Panc1 (cell line): ENCODE measurements at regions not wholly inside any gene's neighbourhood (a gene's known extent, or its start where the extent isn't known, plus 50 kb on each side); places are given as distances from the start of the nearest gene placed in this dataset.

Experiments used
- ATAC-seq: fragments of 200-7000 bp; cut with Tn5 transposase; 2 replicates; pipeline ENCODE4 v1.9.1; 2020; ENCODE audit warnings: mild to moderate bottlenecking, moderate library complexity
- BruUV-seq: library from RNA; stranded (reverse); fragments of 400-500 nt; replicated peaks from 2 replicates; lab custom pipeline; 2021; lab: Mats Ljungman, UMichigan
- CTCF ChIA-PET: fragments of 300-600 bp; sonication (Branson Sonifier 250); formaldehyde crosslinking; loops from one replicate; lab custom pipeline; 2022; ENCODE audit warnings: antibody characterized with exemption; lab: Charles Lee
- POLR2A ChIA-PET: fragments of 300-600 bp; sonication (Branson Sonifier 250); formaldehyde crosslinking; loops from one replicate; lab custom pipeline; 2022; ENCODE audit warnings: antibody characterized with exemption; lab: Charles Lee
- DNase-seq: peaks from one replicate; pipeline ENCODE4 v3.0.0-alpha.2; 2010; ENCODE audit warnings: low read depth, low spot score
- H3K27ac ChIP-seq: 2 replicates; pipeline ENCODE4 v1.5.1; 2011; ENCODE audit warnings: mild to moderate bottlenecking, low read length, inconsistent platforms
- H3K27me3 ChIP-seq: fragments of 200-500 bp; sonication (Bioruptor generic); 2 replicates; pipeline ENCODE4 v1.6.0; 2014; ENCODE audit warnings: low read length, inconsistent platforms; ENCODE audit not compliant: control insufficient read depth, insufficient read depth
- H3K36me3 ChIP-seq: fragments of 200-500 bp; sonication (Bioruptor generic); 2 replicates; pipeline ENCODE4 v1.5.1; 2014; ENCODE audit warnings: inconsistent platforms, mild to moderate bottlenecking, low read length, moderate library complexity; ENCODE audit not compliant: control insufficient read depth, insufficient read depth
- H3K4me1 ChIP-seq: 2 replicates; pipeline ENCODE4 v1.5.1; 2011; ENCODE audit warnings: inconsistent platforms, mild to moderate bottlenecking, low read length, moderate library complexity; ENCODE audit not compliant: control insufficient read depth, insufficient read depth
- H3K4me3 ChIP-seq, 2 experiments: 2 replicates each; pipeline ENCODE4 v1.5.1; 2011 to 2012; ENCODE audit warnings: low read depth in 2 of 2, low read length in 2 of 2, mild to moderate bottlenecking in 2 of 2, inconsistent platforms in 1 of 2, moderate library complexity in 1 of 2
- H3K9me3 ChIP-seq: fragments of 200-500 bp; sonication (Bioruptor generic); 2 replicates; pipeline ENCODE4 v1.5.1; 2014; ENCODE audit warnings: low read depth, mild to moderate bottlenecking, inconsistent platforms, low read length, moderate library complexity; ENCODE audit not compliant: control insufficient read depth, insufficient read depth
- POLR2AphosphoS5 ChIP-seq: IDR thresholded peaks from 2 replicates; pipeline ENCODE4 v1.6.1; 2012; ENCODE audit warnings: mild to moderate bottlenecking, low read depth, low read length, moderate library complexity
- SIN3A ChIP-seq: IDR thresholded peaks from 2 replicates; pipeline ENCODE4 v1.6.1; 2012; ENCODE audit warnings: low read depth, mild to moderate bottlenecking, low read length, moderate library complexity, borderline replicate concordance; ENCODE audit not compliant: insufficient read depth
- TCF7L2 ChIP-seq: IDR thresholded peaks from 2 replicates; pipeline ENCODE4 v1.6.1; 2011; ENCODE audit warnings: mild to moderate bottlenecking, low read depth, low read length, inconsistent platforms
- in situ Hi-C: cut with HindIII; loops from 2 replicates; pipeline ENCODE4 v1.10.0; 2016; ENCODE audit warnings: low sequenced_read_pairs, low pct_unique_long_range_greater_than_20kb
- intact Hi-C: fragments of 100-400 bp; cut with micrococcal nuclease; formaldehyde crosslinking; loops from one replicate; pipeline ENCODE4 v1.10.0; 2022; ENCODE audit not compliant: unreplicated experiment
- TF ChIP-seq, protein P1 (sequence below): fragments of 450-650 bp; IDR thresholded peaks from 2 replicates; pipeline ENCODE4 v1.5.1; 2017; ENCODE audit warnings: mild to moderate bottlenecking
- TF ChIP-seq, protein P2 (sequence below), 2 experiments: IDR thresholded peaks; 2 replicates each; pipeline ENCODE4 v1.6.1; 2011 to 2012; ENCODE audit warnings: low read depth in 2 of 2, control low read depth in 1 of 2, low read length in 1 of 2, mild to moderate bottlenecking in 1 of 2, moderate library complexity in 1 of 2; ENCODE audit not compliant: insufficient read depth in 1 of 2

DNA sequence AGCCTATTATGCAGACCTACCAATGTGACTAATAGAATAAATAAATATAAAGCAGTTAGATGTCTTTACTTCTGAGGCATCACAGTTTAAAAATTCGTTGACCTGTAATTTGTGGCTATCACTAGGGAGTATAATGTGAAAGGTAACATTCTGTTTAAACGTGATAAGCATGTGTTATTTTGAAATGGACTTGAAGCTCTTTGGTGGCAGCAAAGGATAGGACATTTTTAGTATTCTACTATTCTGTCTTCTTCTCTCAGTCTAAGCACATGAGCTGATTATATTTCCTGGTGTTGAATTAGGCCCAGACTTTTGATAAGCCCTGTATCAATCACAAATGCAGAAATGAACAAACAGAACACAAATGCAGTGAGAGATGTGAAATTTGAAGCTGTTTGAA is 974.0 kb upstream of the CDH10 start:
- TF ChIP-seq SIN3A (no peak), POLR2AphosphoS5 (no peak), TCF7L2 (no peak)
- TF ChIP-seq, protein P1, sequence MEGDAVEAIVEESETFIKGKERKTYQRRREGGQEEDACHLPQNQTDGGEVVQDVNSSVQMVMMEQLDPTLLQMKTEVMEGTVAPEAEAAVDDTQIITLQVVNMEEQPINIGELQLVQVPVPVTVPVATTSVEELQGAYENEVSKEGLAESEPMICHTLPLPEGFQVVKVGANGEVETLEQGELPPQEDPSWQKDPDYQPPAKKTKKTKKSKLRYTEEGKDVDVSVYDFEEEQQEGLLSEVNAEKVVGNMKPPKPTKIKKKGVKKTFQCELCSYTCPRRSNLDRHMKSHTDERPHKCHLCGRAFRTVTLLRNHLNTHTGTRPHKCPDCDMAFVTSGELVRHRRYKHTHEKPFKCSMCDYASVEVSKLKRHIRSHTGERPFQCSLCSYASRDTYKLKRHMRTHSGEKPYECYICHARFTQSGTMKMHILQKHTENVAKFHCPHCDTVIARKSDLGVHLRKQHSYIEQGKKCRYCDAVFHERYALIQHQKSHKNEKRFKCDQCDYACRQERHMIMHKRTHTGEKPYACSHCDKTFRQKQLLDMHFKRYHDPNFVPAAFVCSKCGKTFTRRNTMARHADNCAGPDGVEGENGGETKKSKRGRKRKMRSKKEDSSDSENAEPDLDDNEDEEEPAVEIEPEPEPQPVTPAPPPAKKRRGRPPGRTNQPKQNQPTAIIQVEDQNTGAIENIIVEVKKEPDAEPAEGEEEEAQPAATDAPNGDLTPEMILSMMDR, result no peak
- TF ChIP-seq, protein P2, sequence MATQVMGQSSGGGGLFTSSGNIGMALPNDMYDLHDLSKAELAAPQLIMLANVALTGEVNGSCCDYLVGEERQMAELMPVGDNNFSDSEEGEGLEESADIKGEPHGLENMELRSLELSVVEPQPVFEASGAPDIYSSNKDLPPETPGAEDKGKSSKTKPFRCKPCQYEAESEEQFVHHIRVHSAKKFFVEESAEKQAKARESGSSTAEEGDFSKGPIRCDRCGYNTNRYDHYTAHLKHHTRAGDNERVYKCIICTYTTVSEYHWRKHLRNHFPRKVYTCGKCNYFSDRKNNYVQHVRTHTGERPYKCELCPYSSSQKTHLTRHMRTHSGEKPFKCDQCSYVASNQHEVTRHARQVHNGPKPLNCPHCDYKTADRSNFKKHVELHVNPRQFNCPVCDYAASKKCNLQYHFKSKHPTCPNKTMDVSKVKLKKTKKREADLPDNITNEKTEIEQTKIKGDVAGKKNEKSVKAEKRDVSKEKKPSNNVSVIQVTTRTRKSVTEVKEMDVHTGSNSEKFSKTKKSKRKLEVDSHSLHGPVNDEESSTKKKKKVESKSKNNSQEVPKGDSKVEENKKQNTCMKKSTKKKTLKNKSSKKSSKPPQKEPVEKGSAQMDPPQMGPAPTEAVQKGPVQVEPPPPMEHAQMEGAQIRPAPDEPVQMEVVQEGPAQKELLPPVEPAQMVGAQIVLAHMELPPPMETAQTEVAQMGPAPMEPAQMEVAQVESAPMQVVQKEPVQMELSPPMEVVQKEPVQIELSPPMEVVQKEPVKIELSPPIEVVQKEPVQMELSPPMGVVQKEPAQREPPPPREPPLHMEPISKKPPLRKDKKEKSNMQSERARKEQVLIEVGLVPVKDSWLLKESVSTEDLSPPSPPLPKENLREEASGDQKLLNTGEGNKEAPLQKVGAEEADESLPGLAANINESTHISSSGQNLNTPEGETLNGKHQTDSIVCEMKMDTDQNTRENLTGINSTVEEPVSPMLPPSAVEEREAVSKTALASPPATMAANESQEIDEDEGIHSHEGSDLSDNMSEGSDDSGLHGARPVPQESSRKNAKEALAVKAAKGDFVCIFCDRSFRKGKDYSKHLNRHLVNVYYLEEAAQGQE (IDR thresholded peaks at IDR 0.05; ENCODE audit: insufficient read depth in 1 of 2, low read depth in 2 of 2, low read length in 1 of 2), result no peak
- intact Hi-C loops, result no loop called here
- DNase-seq, result no peak
- no peak for ATAC-seq
- H3K4me3 ChIP-seq, result no peak overlapping the region
- POLR2A ChIA-PET, result interaction anchor here (0.5 kb wide), 1 partner anchor 140 kb away, joined by 7 read pairs; no protein-coding TSS in a partner anchor
- no peaks in the 10 kb centered on the region for H3K27me3 ChIP-seq
- CTCF ChIA-PET, result no interaction called here
- H3K36me3 ChIP-seq, result no peaks in the 10 kb centered on the region
- in situ Hi-C loops, result no loop called here
- H3K27ac ChIP-seq, result no peak overlapping the region
- H3K9me3 ChIP-seq, result no peaks in the 10 kb centered on the region
- H3K4me1 ChIP-seq, result no peaks in the 10 kb centered on the region
- no TSS peak for BruUV-seq

DNA sequence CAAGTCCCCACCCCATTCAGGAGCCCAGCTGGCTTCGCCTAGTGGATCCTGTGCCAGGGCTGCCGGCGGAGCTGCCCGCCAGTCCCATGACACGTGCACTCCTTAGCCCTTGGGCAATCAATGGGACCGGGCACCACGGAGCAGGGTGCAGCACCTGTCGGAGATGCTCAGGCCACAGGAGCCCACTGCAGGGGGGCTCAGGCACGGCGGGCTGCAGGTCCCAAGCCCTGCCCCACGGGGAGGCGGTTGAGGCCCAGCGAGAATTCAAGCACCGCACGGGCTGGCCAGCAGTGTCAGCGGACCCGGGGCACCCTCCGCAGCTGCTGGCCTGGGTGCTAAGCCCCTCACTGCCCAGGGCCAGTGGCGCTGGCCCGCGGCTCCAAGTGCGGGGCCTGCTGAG is 969.7 kb upstream of the CDH10 start:
- ChIA-PET CTCF (no interaction called here), POLR2A (no interaction called here)
- in situ Hi-C loops (no loop called here), intact Hi-C loops (no loop called here)
- no TSS peak for BruUV-seq
- no peaks in the 10 kb centered on the region for H3K36me3 ChIP-seq
- H3K4me1 ChIP-seq, result no peaks in the 10 kb centered on the region
- H3K27me3 ChIP-seq, result no peaks in the 10 kb centered on the region
- no peak overlapping the region for H3K4me3 ChIP-seq
- no peak for ATAC-seq
- no peaks in the 10 kb centered on the region for H3K9me3 ChIP-seq
- no peak for DNase-seq
- TF ChIP-seq SIN3A (no peak), POLR2AphosphoS5 (no peak), TCF7L2 (no peak)
- TF ChIP-seq, protein P1, result no peak
- TF ChIP-seq, protein P2 (IDR thresholded peaks at IDR 0.05; ENCODE audit: insufficient read depth in 1 of 2, low read depth in 2 of 2, low read length in 1 of 2), result no peak
- no peak overlapping the region for H3K27ac ChIP-seq
